22Rv1 (cell line): ENCODE measurements at regions not wholly inside any gene's neighbourhood (a gene's known extent, or its start where the extent isn't known, plus 50 kb on each side); places are given as distances from the start of the nearest gene placed in this dataset.

ENCODE experiments used
- CTCF ChIP-seq: fragments of 450-650 bp; IDR thresholded peaks from 2 replicates; pipeline ENCODE4 v1.5.1; 2017; ENCODE audit warnings: mild to moderate bottlenecking
- ZFX ChIP-seq: fragments of 450-650 bp; IDR thresholded peaks from 2 replicates; pipeline ENCODE4 v1.6.1; 2017; ENCODE audit warnings: antibody characterized with exemption, borderline replicate concordance

- TF ChIP-seq CTCF (no peak), ZFX (no peak)
Observed at GRCh38 chr18:39325973-39326372, 1760.4 kb upstream of the CELF4 start.
